H1 (cell line): ENCODE measurements at regions not wholly inside any gene's neighbourhood (a gene's known extent, or its start where the extent isn't known, plus 50 kb on each side); places are given as distances from the start of the nearest gene placed in this dataset.

Experiments used
- ATF2 ChIP-seq: IDR thresholded peaks from 2 replicates; pipeline ENCODE4 v1.6.1; 2012; ENCODE audit warnings: low read length, inconsistent platforms
- CTCF ChIP-seq, 3 experiments: IDR thresholded peaks; 1 replicate in 2 of 3; 2 replicates in 1 of 3; pipeline versions ENCODE4 v1.5.1 to v1.6.1; 2011; ENCODE audit warnings: low read length in 3 of 3, mild to moderate bottlenecking in 3 of 3, inconsistent platforms in 2 of 3, low read depth in 1 of 3, moderate library complexity in 1 of 3; ENCODE audit not compliant: insufficient read depth in 1 of 3; ENCODE audit errors: control extremely low read depth in 1 of 3
- EP300 ChIP-seq, 2 experiments: IDR thresholded peaks; 1 replicate in 1 of 2; 2 replicates in 1 of 2; pipeline ENCODE4 v1.6.1; 2011 to 2012; ENCODE audit warnings: low read depth in 2 of 2, low read length in 2 of 2, mild to moderate bottlenecking in 2 of 2, borderline replicate concordance in 1 of 2, inconsistent platforms in 1 of 2, moderate library complexity in 1 of 2
- GTF2F1 ChIP-seq: IDR thresholded peaks from 2 replicates; pipeline ENCODE4 v1.6.1; 2012; ENCODE audit warnings: low read depth, low read length, improper control_type of control experiment, borderline replicate concordance
- HDAC2 ChIP-seq, 2 experiments: fragments of 300-600 bp in 1 of 2; sonication (generic) in 1 of 2; IDR thresholded peaks; 2 replicates each; pipeline ENCODE4 v1.6.1; 2011 to 2012; ENCODE audit warnings: low read depth in 2 of 2, low read length in 2 of 2, mild to moderate bottlenecking in 2 of 2, moderate library complexity in 2 of 2, borderline replicate concordance in 1 of 2, inconsistent platforms in 1 of 2
- MAX ChIP-seq: IDR thresholded peaks from 2 replicates; pipeline ENCODE4 v1.6.1; 2012; ENCODE audit warnings: inconsistent platforms
- NANOG ChIP-seq: IDR thresholded peaks from 2 replicates; pipeline ENCODE4 v1.6.1; 2011; ENCODE audit warnings: low read length, low read depth, mild to moderate bottlenecking, inconsistent platforms; ENCODE audit not compliant: insufficient read depth, poor library complexity, severe bottlenecking
- NRF1 ChIP-seq: IDR thresholded peaks from 2 replicates; pipeline ENCODE4 v1.6.1; 2011; ENCODE audit warnings: mild to moderate bottlenecking, low read depth, low read length, improper control_type of control experiment
- POLR2AphosphoS5 ChIP-seq: IDR thresholded peaks from 2 replicates; pipeline ENCODE4 v1.6.1; 2011; ENCODE audit warnings: low read depth, low read length
- TBP ChIP-seq: IDR thresholded peaks from 2 replicates; pipeline ENCODE4 v1.6.1; 2011; ENCODE audit warnings: low read depth, low read length, improper control_type of control experiment
- USF2 ChIP-seq: IDR thresholded peaks from 2 replicates; pipeline ENCODE4 v1.6.1; 2011; ENCODE audit warnings: low read length, improper control_type of control experiment

- TF ChIP-seq CTCF (IDR thresholded peaks at IDR 0.05; ENCODE audit: control extremely low read depth in 1 of 3, insufficient read depth in 1 of 3, low read depth in 1 of 3, low read length in 3 of 3) (no peak), NRF1 (no peak), GTF2F1 (no peak), POLR2AphosphoS5 (no peak), EP300 (IDR thresholded peaks at IDR 0.05; ENCODE audit: borderline replicate concordance in 1 of 2, low read depth in 2 of 2, low read length in 2 of 2) (no peak), HDAC2 (IDR thresholded peaks at IDR 0.05; ENCODE audit: borderline replicate concordance in 1 of 2, low read depth in 2 of 2, low read length in 2 of 2) (no peak), NANOG (no peak), TBP (no peak), ATF2 (no peak), USF2 (no peak), MAX (no peak)
Observed at GRCh38 chr12:105847068-105847467, 291.7 kb downstream of the NUAK1 start.
